ENCODE measurements at regions not wholly inside any gene's neighbourhood (a gene's known extent, or its start where the extent isn't known, plus 50 kb on each side); places are given as distances from the start of the nearest gene placed in this dataset.

DNA sequence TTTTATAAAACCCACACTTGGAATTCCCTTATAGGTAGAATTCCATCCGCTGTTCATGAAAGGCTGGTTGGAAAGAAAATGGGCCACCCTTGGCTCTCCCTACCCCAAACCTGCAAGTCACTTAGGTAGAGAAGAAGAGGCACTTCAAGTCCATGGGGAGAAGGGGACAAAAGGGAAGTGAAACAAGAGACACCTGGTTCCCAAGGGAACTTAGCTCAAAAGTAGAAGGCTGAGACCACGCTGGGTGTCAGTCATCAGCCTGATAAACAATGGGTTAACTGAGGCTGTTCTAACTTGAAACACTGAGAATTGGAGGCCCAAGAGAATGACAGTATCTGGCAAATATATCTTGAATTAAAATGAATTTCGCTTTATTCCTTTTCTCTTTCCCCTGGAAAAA lies 330.8 kb upstream of the NFE2L3 start:
- no peak for DNase-seq
- Histone ChIP-seq H3K36me3 (no peaks in the 10 kb centered on the region), H3K4me1 (peaks cover 0 to 6% (median 2%) of the 10 kb centered on the region in 4 donors), H3K27ac (no peak overlapping the region), H3K9me3 (no peaks in the 10 kb centered on the region), H3K4me3 (no peak overlapping the region), H3K27me3 (no peaks in the 10 kb centered on the region)
- no peak for TF ChIP-seq EP300 (IDR thresholded peaks at IDR 0.05)
- no peak for TF ChIP-seq POLR2A (IDR thresholded peaks at IDR 0.05)
- 83 to 87% methylated on average over 3 of the region's 3 CpGs for WGBS, 2 donors
- intact Hi-C loops (cut with DNase I) = no loop called here

DNA sequence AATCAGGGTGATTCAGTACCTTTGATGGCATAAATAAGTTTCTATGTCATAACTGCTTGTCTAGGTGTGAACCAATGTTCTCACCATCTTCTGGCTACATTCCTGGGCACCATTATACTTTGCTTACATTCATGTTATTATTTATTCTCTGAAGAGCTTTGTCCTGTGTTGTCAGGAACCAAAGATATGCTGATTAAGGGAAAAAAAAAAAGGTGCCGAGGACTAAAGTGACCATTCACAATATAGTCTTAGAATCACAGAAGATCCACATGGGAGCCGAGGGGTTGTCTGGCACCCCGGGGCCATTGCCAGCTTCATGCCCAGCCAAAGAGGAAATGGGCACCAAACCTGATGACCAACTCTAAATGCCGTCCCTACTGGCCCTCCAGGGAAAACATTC lies 329.2 kb upstream of the NFE2L3 start:
- intact Hi-C loops (cut with DNase I) = no loop called here
- Histone ChIP-seq H3K27me3 (no peaks in the 10 kb centered on the region), H3K4me3 (no peak overlapping the region), H3K9me3 (no peaks in the 10 kb centered on the region), H3K27ac (no peak overlapping the region), H3K36me3 (no peaks in the 10 kb centered on the region), H3K4me1 (peaks cover 0 to 4% (median 2%) of the 10 kb centered on the region in 4 donors)
- DNase-seq = no peak
- 93 to 96% methylated on average over 4 of the region's 4 CpGs for WGBS, 2 donors
- no peak for TF ChIP-seq POLR2AphosphoS5 (IDR thresholded peaks at IDR 0.05)

DNA sequence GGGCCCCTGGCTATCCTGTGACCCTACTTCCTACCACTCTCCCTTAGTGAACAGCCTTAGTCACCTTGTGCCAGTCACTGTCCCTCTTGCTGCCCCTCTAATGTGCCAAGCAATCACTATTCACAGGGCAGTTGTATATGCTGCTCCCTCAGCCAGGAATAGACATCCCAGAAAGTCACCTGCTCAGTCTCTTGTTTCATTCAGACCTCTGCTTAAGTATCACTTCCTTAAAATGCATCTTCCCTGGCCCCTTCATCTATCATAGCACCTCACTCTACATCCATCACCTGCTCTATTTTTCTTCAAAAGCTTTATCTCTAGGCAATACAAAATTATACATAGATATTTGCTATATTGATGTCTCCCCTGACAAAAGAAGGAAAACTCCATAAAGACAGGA lies 328.4 kb upstream of the NFE2L3 start:
- no peaks in the 10 kb centered on the region for H3K27me3 ChIP-seq
- intact Hi-C loops (cut with DNase I) = no loop called here
- TF ChIP-seq POLR2AphosphoS5 (IDR thresholded peaks at IDR 0.05) = no peak
- no peak for TF ChIP-seq EP300 (IDR thresholded peaks at IDR 0.05)
- TF ChIP-seq, protein P1, sequence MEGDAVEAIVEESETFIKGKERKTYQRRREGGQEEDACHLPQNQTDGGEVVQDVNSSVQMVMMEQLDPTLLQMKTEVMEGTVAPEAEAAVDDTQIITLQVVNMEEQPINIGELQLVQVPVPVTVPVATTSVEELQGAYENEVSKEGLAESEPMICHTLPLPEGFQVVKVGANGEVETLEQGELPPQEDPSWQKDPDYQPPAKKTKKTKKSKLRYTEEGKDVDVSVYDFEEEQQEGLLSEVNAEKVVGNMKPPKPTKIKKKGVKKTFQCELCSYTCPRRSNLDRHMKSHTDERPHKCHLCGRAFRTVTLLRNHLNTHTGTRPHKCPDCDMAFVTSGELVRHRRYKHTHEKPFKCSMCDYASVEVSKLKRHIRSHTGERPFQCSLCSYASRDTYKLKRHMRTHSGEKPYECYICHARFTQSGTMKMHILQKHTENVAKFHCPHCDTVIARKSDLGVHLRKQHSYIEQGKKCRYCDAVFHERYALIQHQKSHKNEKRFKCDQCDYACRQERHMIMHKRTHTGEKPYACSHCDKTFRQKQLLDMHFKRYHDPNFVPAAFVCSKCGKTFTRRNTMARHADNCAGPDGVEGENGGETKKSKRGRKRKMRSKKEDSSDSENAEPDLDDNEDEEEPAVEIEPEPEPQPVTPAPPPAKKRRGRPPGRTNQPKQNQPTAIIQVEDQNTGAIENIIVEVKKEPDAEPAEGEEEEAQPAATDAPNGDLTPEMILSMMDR (IDR thresholded peaks at IDR 0.05) = no peak
- no peak for TF ChIP-seq POLR2A (IDR thresholded peaks at IDR 0.05)

DNA sequence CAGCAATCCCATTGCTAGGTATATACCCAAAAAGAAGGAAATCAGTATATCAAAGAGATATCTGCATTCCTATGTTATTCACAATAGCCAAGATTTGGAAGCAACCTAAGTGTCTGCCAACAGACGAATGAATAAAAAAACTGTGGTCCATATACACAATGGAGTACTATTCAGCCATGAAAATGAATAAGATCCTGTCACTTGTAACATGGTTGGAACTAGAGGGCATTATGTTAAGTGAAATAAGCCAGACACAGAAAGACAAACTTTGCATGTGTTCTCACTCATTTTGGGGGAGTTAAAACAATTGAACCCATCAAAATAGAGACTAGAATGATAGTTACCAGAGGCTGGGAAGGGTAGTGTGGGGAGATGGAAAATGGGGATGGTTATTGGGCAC lies 323.5 kb upstream of the NFE2L3 start:
- no peak for TF ChIP-seq POLR2AphosphoS5 (IDR thresholded peaks at IDR 0.05)
- TF ChIP-seq, protein P1 (IDR thresholded peaks at IDR 0.05) = no peak
- no peak for TF ChIP-seq EP300 (IDR thresholded peaks at IDR 0.05)
- TF ChIP-seq POLR2A (IDR thresholded peaks at IDR 0.05) = no peak
- Histone ChIP-seq H3K4me3 (no peak overlapping the region), H3K27ac (no peak overlapping the region), H3K27me3 (no peaks in the 10 kb centered on the region), H3K4me1 (peaks cover 0 to 39% (median 32%) of the 10 kb centered on the region in 4 donors), H3K36me3 (no peaks in the 10 kb centered on the region), H3K9me3 (no peaks in the 10 kb centered on the region)
- WGBS, 2 donors = 95 to 96% methylated on average over 1 of the region's 1 CpG
- DNase-seq = no peak
- intact Hi-C loops (cut with DNase I) = no loop called here

More for the DNA sequence above, 328.4 kb upstream of the NFE2L3 start:
- H3K27ac ChIP-seq = no peak overlapping the region
- no peaks in the 10 kb centered on the region for H3K4me1 ChIP-seq
- H3K36me3 ChIP-seq = no peaks in the 10 kb centered on the region
- H3K4me3 ChIP-seq = no peak overlapping the region
- no peaks in the 10 kb centered on the region for H3K9me3 ChIP-seq
- DNase-seq = no peak

DNA sequence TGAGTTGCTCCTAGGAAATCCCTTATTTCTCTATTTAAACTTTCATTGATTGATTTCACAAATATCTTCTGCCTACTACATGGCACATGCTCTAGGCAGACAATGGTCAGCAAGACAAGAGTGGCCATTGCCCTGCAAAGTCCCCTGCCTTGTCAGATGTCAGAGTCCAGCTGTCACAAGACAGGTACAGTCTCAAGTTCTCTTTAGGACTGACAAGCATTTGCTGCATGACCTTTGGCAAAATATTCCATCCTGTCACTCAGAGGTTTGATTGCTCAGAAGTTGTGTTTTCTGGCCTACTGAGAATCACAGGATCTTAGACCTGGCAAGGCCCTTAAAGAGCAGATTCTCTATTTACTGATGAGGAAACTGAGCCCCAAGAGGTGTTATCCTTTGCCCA lies 322.3 kb upstream of the NFE2L3 start:
- no peak for TF ChIP-seq EP300 (IDR thresholded peaks at IDR 0.05)
- TF ChIP-seq POLR2AphosphoS5 (IDR thresholded peaks at IDR 0.05) = no peak
- TF ChIP-seq, protein P1 (IDR thresholded peaks at IDR 0.05) = no peak
- TF ChIP-seq POLR2A (IDR thresholded peaks at IDR 0.05) = no peak
- peaks cover 0 to 43% (median 34%) of the 10 kb centered on the region in 4 donors for H3K4me1 ChIP-seq
- no peak for DNase-seq
- no peaks in the 10 kb centered on the region for H3K9me3 ChIP-seq
- intact Hi-C loops (cut with DNase I) = no loop called here
- H3K36me3 ChIP-seq = no peaks in the 10 kb centered on the region
- no peak overlapping the region for H3K4me3 ChIP-seq
- H3K27ac ChIP-seq = peak overlapping the region in 1 of 4 donors; percentile 76
- H3K27me3 ChIP-seq = no peaks in the 10 kb centered on the region

DNA sequence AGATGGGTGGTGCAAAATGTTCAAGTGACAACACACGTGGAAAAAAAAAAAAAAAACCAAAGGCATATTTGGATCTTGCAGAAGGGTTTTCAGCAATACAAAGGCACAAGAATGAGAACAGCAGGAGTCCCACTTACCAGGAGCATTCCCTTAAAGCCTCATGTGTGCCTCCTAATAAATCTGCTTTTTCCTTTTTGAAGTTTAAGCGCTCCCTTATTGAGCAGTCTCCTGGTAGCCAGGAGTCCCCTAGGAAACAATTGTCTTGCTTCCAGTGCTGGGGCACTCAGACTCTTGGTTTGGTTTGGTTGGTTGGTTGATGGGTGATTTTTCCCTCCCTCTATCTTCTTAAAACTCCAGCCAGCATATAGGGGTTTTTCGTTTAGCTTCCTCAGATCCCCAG lies 321.8 kb upstream of the NFE2L3 start:
- Histone ChIP-seq H3K36me3 (no peaks in the 10 kb centered on the region), H3K27me3 (no peaks in the 10 kb centered on the region), H3K9me3 (no peaks in the 10 kb centered on the region), H3K4me1 (peaks cover 0 to 49% (median 35%) of the 10 kb centered on the region in 4 donors), H3K4me3 (no peak overlapping the region), H3K27ac (peak overlapping the region in 2 of 4 donors; percentile 75 to 76)
- intact Hi-C loops (cut with DNase I) = no loop called here
- 71 to 73% methylated on average over 3 of the region's 3 CpGs for WGBS, 2 donors
- TF ChIP-seq, protein P1 (IDR thresholded peaks at IDR 0.05) = no peak
- no peak for TF ChIP-seq POLR2AphosphoS5 (IDR thresholded peaks at IDR 0.05)
- DNase-seq = no peak

Measured in sigmoid colon (tissue), 6 donors.